ENCODE measurements at regions not wholly inside any gene's neighbourhood (a gene's known extent, or its start where the extent isn't known, plus 50 kb on each side); places are given as distances from the start of the nearest gene placed in this dataset.

DNA sequence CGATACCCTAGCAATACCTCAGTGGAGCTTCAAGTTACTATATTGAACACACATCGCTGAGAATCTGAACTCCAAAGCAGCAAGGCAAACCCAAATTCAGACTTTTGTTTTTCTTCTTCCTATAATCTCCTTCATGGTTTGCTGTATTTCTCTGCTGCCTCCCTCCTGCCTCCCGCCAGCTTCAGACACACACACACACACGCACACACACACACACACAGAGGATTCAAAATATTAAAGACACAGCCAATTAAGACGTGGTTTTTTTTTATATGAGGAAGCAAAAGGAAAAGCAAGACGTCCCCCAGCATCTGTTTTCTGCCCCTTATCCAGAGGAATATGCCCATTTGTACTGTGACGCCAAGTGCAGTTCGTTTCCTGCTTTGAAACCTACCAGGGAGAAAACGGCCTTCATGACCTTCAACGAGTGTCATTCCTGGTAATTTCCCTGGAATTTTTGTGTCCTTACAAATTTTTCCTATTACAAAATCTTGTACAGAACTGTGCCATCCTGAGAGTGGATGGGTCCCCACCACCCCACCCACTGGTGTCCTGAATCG is 547.9 kb upstream of the ID2 start:
- H2AFZ ChIP-seq (ENCODE audit: low read depth, low read length), result no peak overlapping the region
- DNase-seq (ENCODE audit: extremely low read depth in 1 of 4, low spot score in 3 of 4) (no peak), ATAC-seq (no peak), FAIRE-seq (no peak)
- H4K20me1 ChIP-seq (replicated peaks; ENCODE audit: control insufficient read depth, insufficient read depth, low read length), result no peaks in the 10 kb centered on the region
- no peak overlapping the region for H3K9ac ChIP-seq (ENCODE audit: insufficient read depth in 1 of 2, low read depth in 2 of 2, low read length in 2 of 2)
- no peaks in the 10 kb centered on the region for H3K9me3 ChIP-seq (replicated peaks; ENCODE audit: control insufficient read depth, insufficient read depth, low read depth, low read length)
- in situ Hi-C loops (cut with MboI), result no loop called here
- H3K27me3 ChIP-seq (ENCODE audit: control insufficient read depth in 2 of 2, insufficient read depth in 2 of 2, low read length in 2 of 2), result peaks cover 0 to 16% of the 10 kb centered on the region in 2 experiments; a peak in 3 of 5 replicates
- ChIA-PET CTCF (ENCODE audit: low intra/inter-chr PET ratio) (no interaction called here), POLR2A (no interaction called here)
- no peak overlapping the region for H3K27ac ChIP-seq (ENCODE audit: extremely low read depth, low read depth, low read length)
- no peaks in the 10 kb centered on the region for H3K9me1 ChIP-seq (ENCODE audit: control insufficient read depth, insufficient read depth, low read length)
- H3K79me2 ChIP-seq (ENCODE audit: control insufficient read depth, insufficient read depth, low read length), result no peaks in the 10 kb centered on the region
- no TSS peak for BruUV-seq (replicated peaks)
- intact Hi-C loops (cut with micrococcal nuclease), result no loop called here
- H3K4me3 ChIP-seq, result no peak overlapping the region
- WGBS (ENCODE audit: insufficient coverage, low coverage, missing lambda C conversion rate), result 1% methylated on average over 11 of the region's 11 CpGs
- no peak overlapping the region for H3K4me2 ChIP-seq (ENCODE audit: insufficient read depth, low read length)
- no peaks in the 10 kb centered on the region for H3K36me3 ChIP-seq (ENCODE audit: control insufficient read depth, insufficient read depth, low read length)
- no peaks in the 10 kb centered on the region for H3K4me1 ChIP-seq (replicated peaks in 1 of 2; ENCODE audit: control insufficient read depth in 2 of 2, insufficient read depth in 2 of 2, low read length in 2 of 2)
- TF ChIP-seq RBBP5 (IDR thresholded peaks at IDR 0.05; ENCODE audit: borderline replicate concordance, insufficient read depth, low read length, poor library complexity, severe bottlenecking), result no peak
- TF ChIP-seq JUND (IDR thresholded peaks at IDR 0.05; ENCODE audit: borderline replicate concordance, low read depth, low read length), result no peak
- no peak for TF ChIP-seq JUND (tag; IDR thresholded peaks at IDR 0.05; ENCODE audit: borderline replicate concordance, low read depth, low read length)
- no peak for TF ChIP-seq KDM1A (IDR thresholded peaks at IDR 0.05)
- no peak for TF ChIP-seq PCBP1 (IDR thresholded peaks at IDR 0.05; ENCODE audit: low read depth, low read length, poor library complexity, severe bottlenecking)
- no peak for TF ChIP-seq ZNF764 (CRISPR knock-in tag; IDR thresholded peaks at IDR 0.05; ENCODE audit: low read depth)
- no peak for TF ChIP-seq E2F3 (CRISPR knock-in tag; IDR thresholded peaks at IDR 0.05)
- TF ChIP-seq CEBPB (tag; IDR thresholded peaks at IDR 0.05), result no peak
- TF ChIP-seq, protein P1, sequence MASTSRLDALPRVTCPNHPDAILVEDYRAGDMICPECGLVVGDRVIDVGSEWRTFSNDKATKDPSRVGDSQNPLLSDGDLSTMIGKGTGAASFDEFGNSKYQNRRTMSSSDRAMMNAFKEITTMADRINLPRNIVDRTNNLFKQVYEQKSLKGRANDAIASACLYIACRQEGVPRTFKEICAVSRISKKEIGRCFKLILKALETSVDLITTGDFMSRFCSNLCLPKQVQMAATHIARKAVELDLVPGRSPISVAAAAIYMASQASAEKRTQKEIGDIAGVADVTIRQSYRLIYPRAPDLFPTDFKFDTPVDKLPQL (IDR thresholded peaks at IDR 0.05; ENCODE audit: extremely low read depth, insufficient read length), result no peak
- TF ChIP-seq, protein P2, sequence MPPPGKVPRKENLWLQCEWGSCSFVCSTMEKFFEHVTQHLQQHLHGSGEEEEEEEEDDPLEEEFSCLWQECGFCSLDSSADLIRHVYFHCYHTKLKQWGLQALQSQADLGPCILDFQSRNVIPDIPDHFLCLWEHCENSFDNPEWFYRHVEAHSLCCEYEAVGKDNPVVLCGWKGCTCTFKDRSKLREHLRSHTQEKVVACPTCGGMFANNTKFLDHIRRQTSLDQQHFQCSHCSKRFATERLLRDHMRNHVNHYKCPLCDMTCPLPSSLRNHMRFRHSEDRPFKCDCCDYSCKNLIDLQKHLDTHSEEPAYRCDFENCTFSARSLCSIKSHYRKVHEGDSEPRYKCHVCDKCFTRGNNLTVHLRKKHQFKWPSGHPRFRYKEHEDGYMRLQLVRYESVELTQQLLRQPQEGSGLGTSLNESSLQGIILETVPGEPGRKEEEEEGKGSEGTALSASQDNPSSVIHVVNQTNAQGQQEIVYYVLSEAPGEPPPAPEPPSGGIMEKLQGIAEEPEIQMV (tag; conservative IDR thresholded peaks at IDR 0.05; ENCODE audit: low read depth), result no peak
- no peak for TF ChIP-seq ZNF224 (CRISPR knock-in tag; IDR thresholded peaks at IDR 0.05)

Measured in K562 (cell line).